Spleen (tissue), 11 donors: ENCODE measurements at regions not wholly inside any gene's neighbourhood (a gene's known extent, or its start where the extent isn't known, plus 50 kb on each side); places are given as distances from the start of the nearest gene placed in this dataset.

Experiments
- DNase-seq: peaks from one replicate; pipeline ENCODE4 v3.0.0-alpha.2; 2020
- H3K27ac ChIP-seq, 8 donors: fragments of 200-600 bp; sonication (generic) in 7 of 8; 1 replicate in 4 of 8; 2 replicates in 4 of 8; pipeline versions ENCODE4 v1.5.0 to v1.8.0; 2016 to 2021; ENCODE audit warnings: inconsistent platforms in 4 of 8, mild to moderate bottlenecking in 4 of 8, moderate library complexity in 1 of 8
- H3K27me3 ChIP-seq, 7 donors: fragments of 200-600 bp; sonication (generic) in 6 of 7; replicated peaks in 1 of 7; 1 replicate in 4 of 7; 2 replicates in 3 of 7; pipeline versions ENCODE4 v1.5.0 to v1.8.0; 2016 to 2021; ENCODE audit warnings: inconsistent platforms in 3 of 7, mild to moderate bottlenecking in 1 of 7
- H3K36me3 ChIP-seq, 6 donors: fragments of 200-600 bp; sonication (generic) in 5 of 6; 1 replicate in 4 of 6; 2 replicates in 2 of 6; pipeline versions ENCODE4 v1.5.0 to v1.8.0; 2016 to 2021; ENCODE audit warnings: inconsistent platforms in 2 of 6
- H3K4me1 ChIP-seq, 6 donors: fragments of 200-600 bp; sonication (generic) in 5 of 6; 1 replicate in 3 of 6; 2 replicates in 3 of 6; pipeline versions ENCODE4 v1.5.0 to v1.8.0; 2016 to 2021; ENCODE audit warnings: inconsistent platforms in 3 of 6
- H3K4me3 ChIP-seq, 8 donors: fragments of 200-600 bp; sonication (generic) in 7 of 8; 1 replicate in 4 of 8; 2 replicates in 4 of 8; pipeline versions ENCODE4 v1.5.0 to v1.8.0; 2016 to 2021; ENCODE audit warnings: inconsistent platforms in 4 of 8, mild to moderate bottlenecking in 4 of 8, moderate library complexity in 2 of 8
- H3K9me3 ChIP-seq, 8 donors: fragments of 200-600 bp; sonication (generic) in 7 of 8; 1 replicate in 4 of 8; 2 replicates in 4 of 8; pipeline versions ENCODE4 v1.5.0 to v1.8.0; 2016 to 2021; ENCODE audit warnings: inconsistent platforms in 4 of 8
- POLR2A ChIP-seq, 3 donors: fragments of 450-650 bp; IDR thresholded peaks; one replicate each; pipeline ENCODE4 v1.5.1; 2017; ENCODE audit warnings: antibody characterized with exemption in 3 of 3, mild to moderate bottlenecking in 1 of 3
- POLR2AphosphoS5 ChIP-seq, 3 donors: sonication (generic); formaldehyde crosslinking; IDR thresholded peaks; one replicate each; pipeline ENCODE4 v1.5.1; 2017; ENCODE audit warnings: antibody characterized with exemption in 3 of 3
- WGBS, 5 donors: extraction: QIAGEN DNeasy Blood & Tissue Kit in 3 of 5; methylation state at CpG; one replicate each; pipeline versions ENCODE4 v1.1.5 to v1.1.7; 2013 to 2018; 5-methylcytosine and 5-hydroxymethylcytosine counted together
- intact Hi-C: fragments of 100-400 bp; cut with DNase I; formaldehyde crosslinking; loops from one replicate; pipeline ENCODE4 v1.15.0; 2023; ENCODE audit warnings: low total_unique reads
- TF ChIP-seq, protein P1 (sequence below), 11 experiments: fragments of 200-600 bp in 7 of 11; fragments of 450-650 bp in 4 of 11; sonication (generic) in 4 of 11; IDR thresholded peaks in 8 of 11; conservative IDR thresholded peaks in 3 of 11; 1 replicate in 7 of 11; 2 replicates in 4 of 11; pipeline versions ENCODE4 v1.4.0 to v1.8.0; 2016 to 2021; ENCODE audit warnings: antibody characterized with exemption in 11 of 11, inconsistent platforms in 4 of 11, mild to moderate bottlenecking in 1 of 11
- donor health status: healthy with polysubstance abuse.
- donor health status: DM: no; HTN: no; CAD: no; lungs with moderate emphysema.
- donor health status: DM: no; HTN: no; CAD: no.
- donor health status: Bipolar disorder and iron deficiency.
- donor health status: healthy.
- donor health status: DM: no; HTN: no; CAD: no.
- donor health status: DM: yes; HTN: yes; CAD: no.

DNA sequence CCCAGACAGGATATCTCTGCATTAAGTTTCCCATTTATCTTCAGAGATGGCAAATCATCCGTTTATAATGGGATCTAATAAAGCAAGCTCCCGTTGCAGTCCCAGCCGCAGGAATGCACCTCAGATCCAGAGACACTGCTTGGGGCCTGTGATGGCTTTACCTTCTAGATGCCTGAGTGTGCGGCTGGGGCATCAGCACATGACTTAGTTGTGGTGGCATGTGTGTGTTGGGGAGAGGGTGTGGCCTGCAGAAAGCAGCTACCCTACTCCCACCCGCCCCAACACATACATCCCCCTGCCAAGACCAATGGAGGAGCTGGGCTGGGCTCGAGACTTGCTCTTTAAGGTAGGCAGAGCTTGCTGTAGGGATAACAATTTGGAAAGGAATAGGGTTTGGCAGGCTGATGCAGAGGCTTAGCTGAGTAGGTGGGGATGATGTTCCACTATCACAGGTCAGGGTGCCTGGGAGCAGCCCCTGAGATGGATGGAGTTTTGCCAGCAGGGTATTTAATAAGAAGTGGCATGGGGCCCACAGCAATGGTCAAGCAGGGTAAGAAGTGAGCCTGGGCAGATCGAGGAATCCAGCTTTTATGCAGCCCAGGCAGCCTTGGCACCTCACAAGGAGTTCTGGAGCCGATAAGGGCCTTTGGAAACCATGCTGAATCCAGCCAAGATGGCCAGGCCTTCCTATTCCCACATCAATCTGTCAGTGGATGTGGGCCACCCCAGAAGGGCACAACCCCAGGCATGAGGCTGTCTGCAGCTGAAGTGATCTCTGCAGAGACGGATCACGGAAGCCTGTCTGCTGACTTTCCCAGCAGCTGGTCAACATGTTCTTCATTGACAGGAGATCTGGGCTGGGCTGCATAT is 601.3 kb downstream of the BUD13 start:
- Histone ChIP-seq H3K4me3 (no peak overlapping the region), H3K27ac (no peak overlapping the region), H3K9me3 (no peaks in the 10 kb centered on the region), H3K27me3 (peaks cover 0 to 31% (median 0%) of the 10 kb centered on the region in 7 donors), H3K36me3 (no peaks in the 10 kb centered on the region), H3K4me1 (peaks cover 0 to 4% (median 0%) of the 10 kb centered on the region in 6 donors)
- TF ChIP-seq POLR2AphosphoS5 (IDR thresholded peaks at IDR 0.05) (no peak), POLR2A (IDR thresholded peaks at IDR 0.05) (no peak)
- TF ChIP-seq, protein P1, sequence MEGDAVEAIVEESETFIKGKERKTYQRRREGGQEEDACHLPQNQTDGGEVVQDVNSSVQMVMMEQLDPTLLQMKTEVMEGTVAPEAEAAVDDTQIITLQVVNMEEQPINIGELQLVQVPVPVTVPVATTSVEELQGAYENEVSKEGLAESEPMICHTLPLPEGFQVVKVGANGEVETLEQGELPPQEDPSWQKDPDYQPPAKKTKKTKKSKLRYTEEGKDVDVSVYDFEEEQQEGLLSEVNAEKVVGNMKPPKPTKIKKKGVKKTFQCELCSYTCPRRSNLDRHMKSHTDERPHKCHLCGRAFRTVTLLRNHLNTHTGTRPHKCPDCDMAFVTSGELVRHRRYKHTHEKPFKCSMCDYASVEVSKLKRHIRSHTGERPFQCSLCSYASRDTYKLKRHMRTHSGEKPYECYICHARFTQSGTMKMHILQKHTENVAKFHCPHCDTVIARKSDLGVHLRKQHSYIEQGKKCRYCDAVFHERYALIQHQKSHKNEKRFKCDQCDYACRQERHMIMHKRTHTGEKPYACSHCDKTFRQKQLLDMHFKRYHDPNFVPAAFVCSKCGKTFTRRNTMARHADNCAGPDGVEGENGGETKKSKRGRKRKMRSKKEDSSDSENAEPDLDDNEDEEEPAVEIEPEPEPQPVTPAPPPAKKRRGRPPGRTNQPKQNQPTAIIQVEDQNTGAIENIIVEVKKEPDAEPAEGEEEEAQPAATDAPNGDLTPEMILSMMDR (IDR thresholded peaks at IDR 0.05 in 8 of 11, conservative IDR thresholded peaks at IDR 0.05 in 3 of 11) = no peak
- intact Hi-C loops = no loop called here
- no peak for DNase-seq
- 80 to 85% (median 84%) methylated on average over 10 of the region's 10 CpGs for WGBS, 5 donors

DNA sequence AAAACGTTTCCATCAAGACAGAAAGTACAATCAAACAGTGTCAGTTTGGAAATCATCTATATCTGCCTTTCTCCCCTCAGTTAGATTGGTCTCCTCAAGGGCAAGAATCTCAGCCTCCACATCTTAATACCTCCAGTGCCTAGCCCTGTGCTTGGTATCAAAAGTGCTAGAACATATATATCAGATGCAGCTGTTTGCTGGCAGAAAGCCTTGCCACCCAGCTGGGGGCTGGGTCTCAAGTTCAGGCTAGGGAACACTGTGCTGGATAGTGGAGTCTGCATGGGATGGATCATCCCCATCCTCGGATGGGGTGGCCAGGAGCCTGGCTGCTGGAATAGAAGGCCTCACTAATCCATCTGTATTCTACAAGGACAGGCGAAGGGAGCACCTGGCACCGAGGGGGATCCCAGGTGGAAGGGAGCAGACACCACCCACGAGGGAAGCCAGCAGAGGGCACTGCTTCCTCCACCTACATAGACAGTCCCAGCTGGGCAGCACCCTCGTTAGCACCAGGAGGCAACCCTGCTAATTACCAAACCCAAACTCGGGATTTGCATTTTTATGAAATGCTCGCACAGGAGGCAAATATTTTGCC is 602.2 kb downstream of the BUD13 start:
- Histone ChIP-seq H3K4me1 (no peaks in the 10 kb centered on the region), H3K36me3 (no peaks in the 10 kb centered on the region), H3K9me3 (no peaks in the 10 kb centered on the region), H3K27ac (no peak overlapping the region), H3K4me3 (no peak overlapping the region), H3K27me3 (peaks cover 0 to 29% (median 0%) of the 10 kb centered on the region in 7 donors)
- intact Hi-C loops = no loop called here
- TF ChIP-seq POLR2A (IDR thresholded peaks at IDR 0.05) = no peak
- TF ChIP-seq, protein P1 (IDR thresholded peaks at IDR 0.05 in 8 of 11, conservative IDR thresholded peaks at IDR 0.05 in 3 of 11) = no peak
- TF ChIP-seq POLR2AphosphoS5 (IDR thresholded peaks at IDR 0.05) = no peak
- 48 to 70% (median 61%) methylated on average over 8 of the region's 8 CpGs for WGBS, 5 donors
- DNase-seq = no peak

DNA sequence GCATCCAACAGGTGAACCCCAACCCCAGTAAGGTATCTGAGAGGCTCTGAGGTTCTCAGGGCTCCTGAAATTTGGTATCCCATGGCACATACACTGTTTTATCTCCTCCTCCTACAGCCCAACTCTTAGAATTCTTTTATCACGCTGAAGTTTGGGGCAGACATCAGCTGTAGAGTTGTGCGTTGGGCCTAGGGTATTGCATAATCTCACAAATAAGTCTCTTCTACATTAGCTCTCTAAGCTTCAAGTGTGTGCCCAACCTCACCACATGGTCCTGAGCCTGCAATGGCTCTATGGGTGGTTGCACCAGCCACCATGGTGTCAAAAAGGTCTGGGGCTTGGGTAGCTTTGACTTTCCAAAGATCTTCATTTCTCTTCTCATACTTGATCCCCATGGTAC is 603.0 kb downstream of the BUD13 start:
- Histone ChIP-seq H3K9me3 (no peaks in the 10 kb centered on the region), H3K36me3 (no peaks in the 10 kb centered on the region), H3K4me3 (no peak overlapping the region), H3K27ac (no peak overlapping the region), H3K27me3 (peaks cover 0 to 34% (median 0%) of the 10 kb centered on the region in 7 donors), H3K4me1 (no peaks in the 10 kb centered on the region)
- 89 to 97% (median 96%) methylated on average over 2 of the region's 2 CpGs for WGBS, 5 donors
- intact Hi-C loops = no loop called here
- TF ChIP-seq POLR2AphosphoS5 (IDR thresholded peaks at IDR 0.05) = no peak
- TF ChIP-seq POLR2A (IDR thresholded peaks at IDR 0.05) = no peak
- TF ChIP-seq, protein P1 (IDR thresholded peaks at IDR 0.05 in 8 of 11, conservative IDR thresholded peaks at IDR 0.05 in 3 of 11) = no peak
- DNase-seq = no peak

DNA sequence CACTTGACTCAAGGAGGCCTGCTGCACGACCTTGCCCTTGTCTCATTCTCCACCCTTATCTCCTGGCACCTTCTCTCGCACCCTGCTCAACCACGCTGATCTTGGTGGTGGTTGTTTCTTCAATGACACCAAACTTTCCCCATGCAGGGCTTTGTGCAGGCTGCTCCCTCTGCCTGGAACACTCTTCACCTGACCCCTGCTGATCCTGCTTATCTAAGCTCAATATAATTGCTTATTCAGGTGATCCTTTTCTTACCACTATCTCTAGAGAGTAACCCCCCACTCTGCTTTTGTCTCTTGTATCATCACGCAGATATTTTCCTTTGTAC is 604.4 kb downstream of the BUD13 start:
- DNase-seq = no peak
- 79 to 89% (median 82%) methylated on average over 4 of the region's 4 CpGs for WGBS, 5 donors
- no peaks in the 10 kb centered on the region for H3K9me3 ChIP-seq
- intact Hi-C loops = no loop called here
- no peak overlapping the region for H3K4me3 ChIP-seq
- no peak overlapping the region for H3K27ac ChIP-seq
- H3K4me1 ChIP-seq = no peaks in the 10 kb centered on the region
- peaks cover 0 to 35% (median 0%) of the 10 kb centered on the region in 7 donors for H3K27me3 ChIP-seq
- H3K36me3 ChIP-seq = no peaks in the 10 kb centered on the region
- TF ChIP-seq, protein P1 (IDR thresholded peaks at IDR 0.05 in 8 of 11, conservative IDR thresholded peaks at IDR 0.05 in 3 of 11) = no peak
- no peak for TF ChIP-seq POLR2AphosphoS5 (IDR thresholded peaks at IDR 0.05)
- TF ChIP-seq POLR2A (IDR thresholded peaks at IDR 0.05) = no peak
